ENCODE measurements at regions not wholly inside any gene's neighbourhood (a gene's known extent, or its start where the extent isn't known, plus 50 kb on each side); places are given as distances from the start of the nearest gene placed in this dataset.

GRCh38 chr10:118958984-118959925, 70.3 kb upstream of the NANOS1 start:
- Histone ChIP-seq H3K9me3 (no peaks in the 10 kb centered on the region), H3K4me2 (no peak overlapping the region), H3K4me1 (ENCODE audit: control insufficient read depth in 1 of 2, insufficient read depth in 2 of 2, low read depth in 1 of 2, low read length in 1 of 2) (peaks cover 5 to 7% of the 10 kb centered on the region in 2 experiments; a peak in 1 of 4 replicates), H3K27me3 (ENCODE audit: insufficient read depth) (no peaks in the 10 kb centered on the region; the same call in 1 of the 2 replicates), H3K9me2 (no peaks in the 10 kb centered on the region), H3K36me3 (replicated peaks in 1 of 2; ENCODE audit: control insufficient read depth in 1 of 2, insufficient read depth in 2 of 2, low read length in 1 of 2) (no peaks in the 10 kb centered on the region), H2AFZ (ENCODE audit: low read depth) (no peak overlapping the region), H3K9ac (no peak overlapping the region), H4K20me1 (ENCODE audit: insufficient read depth) (no peaks in the 10 kb centered on the region), H3K4me3 (ENCODE audit: low read depth in 2 of 2, low read length in 1 of 2) (no peak overlapping the region), H3K79me2 (ENCODE audit: insufficient read depth) (no peaks in the 10 kb centered on the region), H3F3A (replicated peaks; ENCODE audit: insufficient read depth) (no peaks in the 10 kb centered on the region), H3K27ac (ENCODE audit: low read depth in 2 of 2, low read length in 1 of 2) (no peak overlapping the region)
- TF ChIP-seq NFIC (IDR thresholded peaks at IDR 0.05; ENCODE audit: borderline replicate concordance) (peak; percentile 23; the same call in 1 of the 2 replicates), FOSL2 (IDR thresholded peaks at IDR 0.05; ENCODE audit: borderline replicate concordance, low read depth) (peak; percentile 37; the same call in 1 of the 2 replicates), MXI1 (IDR thresholded peaks at IDR 0.05; ENCODE audit: low read depth, low read length) (no peak)
- POLR2A ChIA-PET, result interaction anchor here (1.6 kb wide), 1 partner anchor 9 kb away, joined by 3 read pairs; no protein-coding TSS in a partner anchor
- no peak for DNase-seq
- CTCF ChIA-PET, result interaction anchor here (0.5 to 1.3 kb wide), 2 partner anchors 9 to 10 kb away, joined by 3 to 4 read pairs; no protein-coding TSS in a partner anchor
- 51% methylated on average over 9 of the region's 10 CpGs for WGBS (ENCODE audit: low lambda C conversion rate)

- WGBS (ENCODE audit: low lambda C conversion rate), result 94% methylated on average over 11 of the region's 17 CpGs
- CTCF ChIA-PET, result interaction anchor here (0.8 to 1.3 kb wide), 2 partner anchors 8 to 36 kb away, joined by 3 to 4 read pairs; no protein-coding TSS in a partner anchor
- no peak for TF ChIP-seq RCOR1 (IDR thresholded peaks at IDR 0.05; ENCODE audit: low read length)
- TF ChIP-seq EZH2phosphoT487 (IDR thresholded peaks at IDR 0.05; ENCODE audit: borderline replicate concordance, low read depth), result no peak
- TF ChIP-seq CHD2 (IDR thresholded peaks at IDR 0.05; ENCODE audit: low read length, partially characterized antibody), result no peak
- TF ChIP-seq RFX5 (IDR thresholded peaks at IDR 0.05; ENCODE audit: low read length), result no peak
- TF ChIP-seq RXRA (IDR thresholded peaks at IDR 0.05; ENCODE audit: borderline replicate concordance, low read depth), result no peak
- TF ChIP-seq, protein P1, sequence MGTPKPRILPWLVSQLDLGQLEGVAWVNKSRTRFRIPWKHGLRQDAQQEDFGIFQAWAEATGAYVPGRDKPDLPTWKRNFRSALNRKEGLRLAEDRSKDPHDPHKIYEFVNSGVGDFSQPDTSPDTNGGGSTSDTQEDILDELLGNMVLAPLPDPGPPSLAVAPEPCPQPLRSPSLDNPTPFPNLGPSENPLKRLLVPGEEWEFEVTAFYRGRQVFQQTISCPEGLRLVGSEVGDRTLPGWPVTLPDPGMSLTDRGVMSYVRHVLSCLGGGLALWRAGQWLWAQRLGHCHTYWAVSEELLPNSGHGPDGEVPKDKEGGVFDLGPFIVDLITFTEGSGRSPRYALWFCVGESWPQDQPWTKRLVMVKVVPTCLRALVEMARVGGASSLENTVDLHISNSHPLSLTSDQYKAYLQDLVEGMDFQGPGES (IDR thresholded peaks at IDR 0.05; ENCODE audit: low read depth, low read length), result no peak
- TF ChIP-seq GATA2 (CRISPR knock-in tag; IDR thresholded peaks at IDR 0.05), result no peak
- TF ChIP-seq, protein P2, sequence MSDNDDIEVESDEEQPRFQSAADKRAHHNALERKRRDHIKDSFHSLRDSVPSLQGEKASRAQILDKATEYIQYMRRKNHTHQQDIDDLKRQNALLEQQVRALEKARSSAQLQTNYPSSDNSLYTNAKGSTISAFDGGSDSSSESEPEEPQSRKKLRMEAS (IDR thresholded peaks at IDR 0.05; ENCODE audit: low read depth), result no peak
- no peak for TF ChIP-seq FOSL2 (IDR thresholded peaks at IDR 0.05; ENCODE audit: borderline replicate concordance, low read depth)
- TF ChIP-seq REST (IDR thresholded peaks at IDR 0.05; ENCODE audit: low read depth, low read length), result no peak
- TF ChIP-seq POLR2AphosphoS5 (IDR thresholded peaks at IDR 0.05; ENCODE audit: low read depth, low read length), result no peak
- no peak for TF ChIP-seq ELF1 (IDR thresholded peaks at IDR 0.05)
- TF ChIP-seq, protein P3, sequence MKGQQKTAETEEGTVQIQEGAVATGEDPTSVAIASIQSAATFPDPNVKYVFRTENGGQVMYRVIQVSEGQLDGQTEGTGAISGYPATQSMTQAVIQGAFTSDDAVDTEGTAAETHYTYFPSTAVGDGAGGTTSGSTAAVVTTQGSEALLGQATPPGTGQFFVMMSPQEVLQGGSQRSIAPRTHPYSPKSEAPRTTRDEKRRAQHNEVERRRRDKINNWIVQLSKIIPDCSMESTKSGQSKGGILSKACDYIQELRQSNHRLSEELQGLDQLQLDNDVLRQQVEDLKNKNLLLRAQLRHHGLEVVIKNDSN (IDR thresholded peaks at IDR 0.05; ENCODE audit: borderline replicate concordance, low read depth), result no peak
- no peak for TF ChIP-seq MEF2A (IDR thresholded peaks at IDR 0.05; ENCODE audit: borderline replicate concordance, low read depth)
Observed at GRCh38 chr10:118960157-118961090, 69.1 kb upstream of the NANOS1 start.

More at GRCh38 chr10:118960157-118961090, 69.1 kb upstream of the NANOS1 start:
- Histone ChIP-seq H3K9me2 (no peaks in the 10 kb centered on the region), H3K36me3 (replicated peaks in 1 of 2; ENCODE audit: control insufficient read depth in 1 of 2, insufficient read depth in 2 of 2, low read length in 1 of 2) (no peaks in the 10 kb centered on the region), H3K27ac (ENCODE audit: low read depth in 2 of 2, low read length in 1 of 2) (no peak overlapping the region), H3K9ac (no peak overlapping the region), H3K27me3 (ENCODE audit: insufficient read depth) (no peaks in the 10 kb centered on the region), H3K9me3 (no peaks in the 10 kb centered on the region), H2AFZ (ENCODE audit: low read depth) (no peak overlapping the region), H3F3A (replicated peaks; ENCODE audit: insufficient read depth) (no peaks in the 10 kb centered on the region), H3K4me2 (no peak overlapping the region), H3K79me2 (ENCODE audit: insufficient read depth) (no peaks in the 10 kb centered on the region), H3K4me1 (ENCODE audit: control insufficient read depth in 1 of 2, insufficient read depth in 2 of 2, low read depth in 1 of 2, low read length in 1 of 2) (peaks cover 5 to 7% of the 10 kb centered on the region in 2 experiments; a peak in 1 of 4 replicates), H4K20me1 (ENCODE audit: insufficient read depth) (no peaks in the 10 kb centered on the region), H3K4me3 (ENCODE audit: low read depth in 2 of 2, low read length in 1 of 2) (no peak overlapping the region)
- no peak for DNase-seq
- POLR2A ChIA-PET, result interaction anchor here (1.6 kb wide), 1 partner anchor 8 kb away, joined by 3 read pairs; no protein-coding TSS in a partner anchor
